GM23338 (cell line): ENCODE measurements at regions not wholly inside any gene's neighbourhood (a gene's known extent, or its start where the extent isn't known, plus 50 kb on each side); places are given as distances from the start of the nearest gene placed in this dataset.

Experiments used
- ATAC-seq: fragments of 200-7000 bp; cut with Tn5 transposase; 3 replicates; pipeline ENCODE4 v1.9.1; 2020
- DNase-seq: peaks from one replicate; pipeline ENCODE4 v3.0.0-alpha.2; 2015; ENCODE audit warnings: low spot score
- H2AFZ ChIP-seq: fragments of 200-600 bp; sonication (generic); 2 replicates; pipeline ENCODE4 v1.8.0; 2016; ENCODE audit warnings: antibody characterized with exemption, mild to moderate bottlenecking, moderate library complexity
- H3F3A ChIP-seq: fragments of 200-600 bp; sonication (generic); replicated peaks from 2 replicates; pipeline ENCODE4 v1.8.0; 2017; ENCODE audit warnings: antibody characterized with exemption, mixed run types, low read depth
- H3K27ac ChIP-seq: fragments of 200-600 bp; sonication (generic); 2 replicates; pipeline ENCODE4 v1.6.1; 2016; ENCODE audit warnings: low read depth
- H3K27me3 ChIP-seq: fragments of 200-600 bp; sonication (generic); 2 replicates; pipeline ENCODE4 v1.8.0; 2016; ENCODE audit warnings: mild to moderate bottlenecking, mixed run types, moderate library complexity; ENCODE audit not compliant: insufficient read depth
- H3K36me3 ChIP-seq: fragments of 200-600 bp; sonication (generic); 2 replicates; pipeline ENCODE4 v1.8.0; 2016; ENCODE audit warnings: mild to moderate bottlenecking; ENCODE audit not compliant: insufficient read depth
- H3K4me1 ChIP-seq: fragments of 200-600 bp; sonication (generic); 2 replicates; pipeline ENCODE4 v1.8.0; 2016; ENCODE audit warnings: mild to moderate bottlenecking, moderate library complexity; ENCODE audit not compliant: insufficient read depth
- H3K4me2 ChIP-seq: fragments of 200-600 bp; sonication (generic); 2 replicates; pipeline ENCODE4 v1.7.1; 2017; ENCODE audit warnings: mixed run types
- H3K4me3 ChIP-seq: fragments of 200-600 bp; sonication (generic); 2 replicates; pipeline ENCODE4 v1.6.1; 2016; ENCODE audit warnings: mixed run types
- H3K79me2 ChIP-seq: fragments of 200-600 bp; sonication (generic); replicated peaks from 2 replicates; pipeline ENCODE4 v1.8.0; 2017; ENCODE audit warnings: mild to moderate bottlenecking; ENCODE audit not compliant: insufficient read depth
- H3K9me2 ChIP-seq: fragments of 200-600 bp; sonication (generic); 2 replicates; pipeline ENCODE4 v1.8.0; 2017; ENCODE audit not compliant: insufficient read depth
- H4K20me1 ChIP-seq: fragments of 200-600 bp; sonication (generic); replicated peaks from 2 replicates; pipeline ENCODE4 v1.8.0; 2017; ENCODE audit warnings: mild to moderate bottlenecking; ENCODE audit not compliant: insufficient read depth
- H3K27ac Mint-ChIP-seq: 2 replicates; pipeline ENCODE4 v1.8.0; 2020; ENCODE audit warnings: inconsistent platforms, mild to moderate bottlenecking, moderate library complexity, mixed read lengths
- H3K27me3 Mint-ChIP-seq: 3 replicates; pipeline ENCODE4 v1.8.0; 2022; ENCODE audit warnings: low read depth, mild to moderate bottlenecking, moderate library complexity, mixed read lengths, inconsistent platforms; ENCODE audit not compliant: insufficient read depth, poor library complexity
- H3K36me3 Mint-ChIP-seq: 3 replicates; pipeline ENCODE4 v1.8.0; 2021; ENCODE audit warnings: low read depth, mild to moderate bottlenecking, inconsistent platforms, moderate library complexity, mixed read lengths
- H3K4me1 Mint-ChIP-seq: 3 replicates; pipeline ENCODE4 v1.8.0; 2020; ENCODE audit warnings: mild to moderate bottlenecking, inconsistent platforms, mixed read lengths
- H3K4me3 Mint-ChIP-seq: 3 replicates; pipeline ENCODE4 v1.8.0; 2021; ENCODE audit warnings: moderate library complexity, mild to moderate bottlenecking, inconsistent platforms, mixed read lengths
- H3K9me3 Mint-ChIP-seq: 3 replicates; pipeline ENCODE4 v1.8.0; 2020; ENCODE audit warnings: moderate library complexity, mild to moderate bottlenecking, inconsistent platforms, mixed read lengths
- CREB1 ChIP-seq: fragments of 250-450 bp; sonication (Bioruptor Pico); IDR thresholded peaks from 2 replicates; pipeline ENCODE4 v1.5.0; 2020; ENCODE audit warnings: low read depth, mild to moderate bottlenecking, moderate library complexity
- CTCF ChIP-seq, 2 experiments: fragments of 200-600 bp in 1 of 2; sonication (generic) in 1 of 2; conservative IDR thresholded peaks; 2 replicates each; pipeline versions ENCODE4 v1.5.1 to v1.6.1; 2016 to 2017; ENCODE audit warnings: antibody characterized with exemption in 2 of 2, low read depth in 2 of 2, mild to moderate bottlenecking in 2 of 2, moderate library complexity in 1 of 2
- ETS1 ChIP-seq: IDR thresholded peaks from 2 replicates; pipeline ENCODE4 v1.6.1; 2016; ENCODE audit warnings: antibody characterized with exemption
- EZH2 ChIP-seq: fragments of 200-600 bp; sonication (generic); IDR thresholded peaks from one replicate; pipeline ENCODE4 v1.8.0; 2017; ENCODE audit warnings: antibody characterized with exemption, mild to moderate bottlenecking, low read depth; ENCODE audit not compliant: unreplicated experiment
- EZH2phosphoT487 ChIP-seq: fragments of 200-600 bp; sonication (generic); IDR thresholded peaks from one replicate; pipeline ENCODE4 v1.8.1; 2018; ENCODE audit warnings: antibody characterized with exemption; ENCODE audit not compliant: unreplicated experiment
- JUNB ChIP-seq: IDR thresholded peaks from one replicate; pipeline ENCODE4 v1.6.1; 2016; ENCODE audit warnings: antibody characterized with exemption; ENCODE audit not compliant: unreplicated experiment
- NANOG ChIP-seq: IDR thresholded peaks from 2 replicates; pipeline ENCODE4 v1.6.1; 2016; ENCODE audit warnings: antibody characterized with exemption, borderline replicate concordance
- POLR2AphosphoS5 ChIP-seq: IDR thresholded peaks from 2 replicates; pipeline ENCODE4 v1.6.1; 2016; ENCODE audit warnings: antibody characterized with exemption, low read depth
- REST ChIP-seq: IDR thresholded peaks from one replicate; pipeline ENCODE4 v1.6.1; 2018; ENCODE audit warnings: antibody characterized with exemption; ENCODE audit not compliant: unreplicated experiment
- STAT1 ChIP-seq: IDR thresholded peaks from one replicate; pipeline ENCODE4 v1.6.1; 2016; ENCODE audit warnings: antibody characterized with exemption; ENCODE audit not compliant: unreplicated experiment
- ZNF114 ChIP-seq: fragments of 250-450 bp; sonication (Bioruptor Pico); IDR thresholded peaks from 2 replicates; pipeline ENCODE4 v1.5.0; 2020; ENCODE audit warnings: mild to moderate bottlenecking, moderate library complexity
- ZNF331 ChIP-seq: fragments of 250-450 bp; sonication (Bioruptor Pico); IDR thresholded peaks from 2 replicates; pipeline ENCODE4 v1.5.0; 2020; ENCODE audit warnings: low read depth, mild to moderate bottlenecking, moderate library complexity
- ZNF462 ChIP-seq: fragments of 250-450 bp; sonication (Bioruptor Pico); IDR thresholded peaks from 2 replicates; pipeline ENCODE4 v1.5.0; 2020; ENCODE audit warnings: mild to moderate bottlenecking, moderate library complexity

GRCh38 chr7:109009636-109010035 is 440.0 kb downstream of the DNAJB9 start:
- no peak for ATAC-seq
- Histone ChIP-seq H3K9me2 (no peaks in the 10 kb centered on the region), H3K27me3 (no peaks in the 10 kb centered on the region), H3F3A (no peaks in the 10 kb centered on the region), H3K4me1 (no peaks in the 10 kb centered on the region), H4K20me1 (no peaks in the 10 kb centered on the region), H3K4me3 (no peak overlapping the region), H3K27ac (no peak overlapping the region), H3K79me2 (no peaks in the 10 kb centered on the region), H3K4me2 (no peak overlapping the region), H3K36me3 (no peaks in the 10 kb centered on the region), H2AFZ (no peak overlapping the region)
- H3K4me3 Mint-ChIP-seq: no peak overlapping the region
- no peak overlapping the region for H3K27ac Mint-ChIP-seq
- no peaks in the 10 kb centered on the region for H3K36me3 Mint-ChIP-seq
- H3K9me3 Mint-ChIP-seq: no peaks in the 10 kb centered on the region
- TF ChIP-seq EZH2 (no peak), ZNF331 (no peak), REST (no peak), POLR2AphosphoS5 (no peak), JUNB (no peak), CREB1 (CRISPR knock-in tag) (no peak), ZNF462 (CRISPR knock-in tag) (no peak), EZH2phosphoT487 (no peak), CTCF (conservative IDR thresholded peaks at IDR 0.05; ENCODE audit: low read depth in 2 of 2) (no peak), ETS1 (no peak), ZNF114 (no peak), NANOG (no peak), STAT1 (no peak)
- H3K4me1 Mint-ChIP-seq: peaks cover 5% of the 10 kb centered on the region; the same call in 2 of the 3 replicates
- DNase-seq: peak; percentile 2
- peaks cover 1% of the 10 kb centered on the region for H3K27me3 Mint-ChIP-seq
